ENCODE measurements at regions not wholly inside any gene's neighbourhood (a gene's known extent, or its start where the extent isn't known, plus 50 kb on each side); places are given as distances from the start of the nearest gene placed in this dataset.
A peak's percentile ranks its signal among the peaks of the same experiment; 100 is the strongest.

DNA sequence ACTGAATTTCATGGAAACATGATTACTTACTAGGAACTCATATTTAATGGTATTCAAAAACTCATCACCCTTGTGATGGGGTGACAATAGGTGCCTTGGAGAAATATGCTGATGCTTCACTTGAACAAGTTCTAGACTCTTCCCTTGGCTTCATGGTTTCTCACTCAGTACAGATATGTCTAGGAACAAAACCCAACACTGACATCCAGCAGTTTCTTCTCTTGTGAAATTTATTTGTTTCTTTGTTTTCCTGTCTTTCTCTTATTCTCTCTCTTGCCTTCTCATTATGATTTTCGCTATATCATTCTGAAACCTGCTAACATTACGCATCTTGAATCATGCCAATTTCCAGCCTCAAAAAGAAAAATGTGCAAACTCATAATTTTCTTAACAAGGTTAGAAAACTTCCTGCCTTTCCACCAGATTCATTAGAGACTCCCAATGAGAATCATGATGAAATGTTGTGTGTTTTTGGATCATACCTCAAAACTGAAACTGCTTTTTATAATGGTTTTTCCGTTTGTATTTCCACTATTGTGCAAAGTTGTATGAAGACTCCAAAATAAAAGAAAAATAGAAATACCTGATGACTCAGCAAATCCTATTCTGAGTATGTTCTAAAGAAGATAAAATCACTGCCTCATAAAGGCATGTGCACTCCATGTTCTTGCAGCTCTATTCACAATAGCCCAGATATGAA is 1021.5 kb downstream of the TMEM121 start:
- ChIA-PET POLR2A (ENCODE audit: partially characterized antibody) (no interaction called here), CTCF (ENCODE audit: partially characterized antibody) (no interaction called here)
- H3K9ac ChIP-seq (replicated peaks in 1 of 4; ENCODE audit: extremely low read depth in 1 of 4, low read depth in 3 of 4, low read length in 3 of 4) = no peak overlapping the region
- no peak overlapping the region for H3K4me2 ChIP-seq (ENCODE audit: insufficient read depth in 1 of 2, low read depth in 2 of 2, low read length in 2 of 2)
- WGBS, 2 experiments (ENCODE audit: extremely low coverage in 1 of 2, insufficient coverage in 1 of 2, insufficient read length in 1 of 2, insufficient replicate concordance in 2 of 2, low coverage in 1 of 2, low lambda C conversion rate in 2 of 2, missing lambda C conversion rate in 1 of 2) = 56% methylated on average over 3 of the region's 3 CpGs; no CpG with 5 or more reads in 1 of the 2 experiments
- no peaks in the 10 kb centered on the region for H3K27me3 ChIP-seq (replicated peaks in 1 of 4; ENCODE audit: control insufficient read depth in 3 of 4, extremely low read depth in 1 of 4, insufficient read depth in 3 of 4, low read length in 3 of 4)
- peaks cover 74 to 79% of the 10 kb centered on the region in 2 experiments for H3K9me3 ChIP-seq (ENCODE audit: insufficient read depth in 2 of 2, low read depth in 1 of 2, low read length in 1 of 2)
- no peak overlapping the region for H4K91ac ChIP-seq (replicated peaks; ENCODE audit: insufficient read length, low read length)
- H3K36me3 ChIP-seq (ENCODE audit: control insufficient read depth in 2 of 4, insufficient read depth in 4 of 4, low read length in 3 of 4) = no peaks in the 10 kb centered on the region
- no peaks in the 10 kb centered on the region for H4K20me1 ChIP-seq (replicated peaks in 1 of 2; ENCODE audit: control insufficient read depth in 1 of 2, insufficient read depth in 2 of 2, low read length in 2 of 2)
- no peak overlapping the region for H4K5ac ChIP-seq (ENCODE audit: insufficient read length, low read depth, low read length)
- H2BK5ac ChIP-seq (ENCODE audit: low read depth, low read length) = no peak overlapping the region
- no peak for DNase-seq (ENCODE audit: low read depth in 1 of 2, low spot score in 2 of 2)
- TF ChIP-seq MAFK (IDR thresholded peaks at IDR 0.05; ENCODE audit: low read depth, low read length) = peak; percentile 57; the same call in 1 of the 2 replicates
- TF ChIP-seq CHD1 (IDR thresholded peaks at IDR 0.05; ENCODE audit: low read depth, low read length) = no peak
- no peak for TF ChIP-seq CBX8 (IDR thresholded peaks at IDR 0.05; ENCODE audit: borderline replicate concordance, low read depth, low read length)
- H2BK15ac ChIP-seq (ENCODE audit: low read length) = no peak overlapping the region
- no peaks in the 10 kb centered on the region for H3K79me1 ChIP-seq (ENCODE audit: low read depth, low read length)
- no peak overlapping the region for H3K23ac ChIP-seq (ENCODE audit: insufficient read length)
- H3K18ac ChIP-seq (ENCODE audit: extremely low read depth, low read length) = no peak overlapping the region
- no peaks in the 10 kb centered on the region for H3K23me2 ChIP-seq (ENCODE audit: low read depth, low read length)
- no peak overlapping the region for H3K27ac ChIP-seq (ENCODE audit: low read depth, low read length)
- FAIRE-seq = no peak
- H3K4me1 ChIP-seq (replicated peaks in 1 of 4; ENCODE audit: control insufficient read depth in 3 of 4, insufficient read depth in 4 of 4, low read length in 3 of 4) = no peaks in the 10 kb centered on the region
- no peak overlapping the region for H3K4ac ChIP-seq (replicated peaks; ENCODE audit: insufficient read length, low read depth, low read length)
- H3K4me3 ChIP-seq (ENCODE audit: extremely low read depth in 1 of 4, insufficient read depth in 2 of 4, low read depth in 3 of 4, low read length in 4 of 4) = no peak overlapping the region
- H2BK120ac ChIP-seq (replicated peaks; ENCODE audit: low read depth, low read length) = no peak overlapping the region
- no peak overlapping the region for H4K8ac ChIP-seq (ENCODE audit: extremely low read depth, insufficient read depth, low read length)
- no peak overlapping the region for H3K56ac ChIP-seq (replicated peaks; ENCODE audit: insufficient read length, low read depth, low read length)
- no peak overlapping the region for H2AK5ac ChIP-seq (ENCODE audit: low read depth, low read length)
- H3K79me2 ChIP-seq (ENCODE audit: control insufficient read depth in 1 of 2, insufficient read depth in 2 of 2, low read length in 2 of 2) = no peaks in the 10 kb centered on the region
- H2AFZ ChIP-seq (ENCODE audit: low read length) = no peak overlapping the region
- H2BK20ac ChIP-seq (ENCODE audit: low read length) = no peak overlapping the region
- H3K14ac ChIP-seq (ENCODE audit: insufficient read length) = no peak overlapping the region
- no peak overlapping the region for H2BK12ac ChIP-seq (ENCODE audit: low read depth, low read length)

All from H1 (cell line).